Astrocyte of the cerebellum (primary cell): ENCODE measurements at regions not wholly inside any gene's neighbourhood (a gene's known extent, or its start where the extent isn't known, plus 50 kb on each side); places are given as distances from the start of the nearest gene placed in this dataset.

Source experiments
- DNase-seq: peaks from one replicate; pipeline ENCODE4 v3.0.0-alpha.2; 2011; ENCODE audit warnings: low read depth
- H3K4me3 ChIP-seq: 2 replicates; pipeline ENCODE4 v1.5.1; 2011; ENCODE audit warnings: mild to moderate bottlenecking, low read depth, low read length, moderate library complexity
- in situ Hi-C: cut with HindIII; loops from 2 replicates; pipeline ENCODE4 v1.10.0; 2017; ENCODE audit warnings: low sequenced_read_pairs
- TF ChIP-seq, protein P1 (sequence below): IDR thresholded peaks from 2 replicates; pipeline ENCODE4 v1.5.1; 2012; ENCODE audit warnings: low read length, low read depth, moderate library complexity, mild to moderate bottlenecking; ENCODE audit errors: missing control alignments

DNA sequence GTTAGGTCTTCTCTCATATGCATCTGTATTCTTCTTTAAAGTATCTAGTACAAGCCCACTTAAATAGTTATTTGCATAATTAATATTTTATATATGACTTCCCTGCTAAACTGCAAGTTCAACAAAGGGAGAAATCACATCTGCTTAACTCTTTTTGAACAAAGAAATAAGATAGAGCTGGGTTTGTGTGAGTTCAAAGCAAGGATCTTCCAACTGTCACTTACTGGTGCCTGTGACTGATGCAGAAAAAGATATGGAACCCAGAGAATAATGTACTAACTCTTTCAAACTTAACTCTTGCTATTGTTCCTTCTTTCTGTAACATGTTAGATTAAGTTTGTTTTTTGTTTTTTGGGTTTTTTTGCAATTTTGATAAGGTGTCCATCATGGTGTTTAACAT is 71.3 kb upstream of the SP4 start:
- in situ Hi-C loops, result no loop called here
- DNase-seq, result no peak
- TF ChIP-seq, protein P1, sequence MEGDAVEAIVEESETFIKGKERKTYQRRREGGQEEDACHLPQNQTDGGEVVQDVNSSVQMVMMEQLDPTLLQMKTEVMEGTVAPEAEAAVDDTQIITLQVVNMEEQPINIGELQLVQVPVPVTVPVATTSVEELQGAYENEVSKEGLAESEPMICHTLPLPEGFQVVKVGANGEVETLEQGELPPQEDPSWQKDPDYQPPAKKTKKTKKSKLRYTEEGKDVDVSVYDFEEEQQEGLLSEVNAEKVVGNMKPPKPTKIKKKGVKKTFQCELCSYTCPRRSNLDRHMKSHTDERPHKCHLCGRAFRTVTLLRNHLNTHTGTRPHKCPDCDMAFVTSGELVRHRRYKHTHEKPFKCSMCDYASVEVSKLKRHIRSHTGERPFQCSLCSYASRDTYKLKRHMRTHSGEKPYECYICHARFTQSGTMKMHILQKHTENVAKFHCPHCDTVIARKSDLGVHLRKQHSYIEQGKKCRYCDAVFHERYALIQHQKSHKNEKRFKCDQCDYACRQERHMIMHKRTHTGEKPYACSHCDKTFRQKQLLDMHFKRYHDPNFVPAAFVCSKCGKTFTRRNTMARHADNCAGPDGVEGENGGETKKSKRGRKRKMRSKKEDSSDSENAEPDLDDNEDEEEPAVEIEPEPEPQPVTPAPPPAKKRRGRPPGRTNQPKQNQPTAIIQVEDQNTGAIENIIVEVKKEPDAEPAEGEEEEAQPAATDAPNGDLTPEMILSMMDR, result no peak
- no peak overlapping the region for H3K4me3 ChIP-seq

DNA sequence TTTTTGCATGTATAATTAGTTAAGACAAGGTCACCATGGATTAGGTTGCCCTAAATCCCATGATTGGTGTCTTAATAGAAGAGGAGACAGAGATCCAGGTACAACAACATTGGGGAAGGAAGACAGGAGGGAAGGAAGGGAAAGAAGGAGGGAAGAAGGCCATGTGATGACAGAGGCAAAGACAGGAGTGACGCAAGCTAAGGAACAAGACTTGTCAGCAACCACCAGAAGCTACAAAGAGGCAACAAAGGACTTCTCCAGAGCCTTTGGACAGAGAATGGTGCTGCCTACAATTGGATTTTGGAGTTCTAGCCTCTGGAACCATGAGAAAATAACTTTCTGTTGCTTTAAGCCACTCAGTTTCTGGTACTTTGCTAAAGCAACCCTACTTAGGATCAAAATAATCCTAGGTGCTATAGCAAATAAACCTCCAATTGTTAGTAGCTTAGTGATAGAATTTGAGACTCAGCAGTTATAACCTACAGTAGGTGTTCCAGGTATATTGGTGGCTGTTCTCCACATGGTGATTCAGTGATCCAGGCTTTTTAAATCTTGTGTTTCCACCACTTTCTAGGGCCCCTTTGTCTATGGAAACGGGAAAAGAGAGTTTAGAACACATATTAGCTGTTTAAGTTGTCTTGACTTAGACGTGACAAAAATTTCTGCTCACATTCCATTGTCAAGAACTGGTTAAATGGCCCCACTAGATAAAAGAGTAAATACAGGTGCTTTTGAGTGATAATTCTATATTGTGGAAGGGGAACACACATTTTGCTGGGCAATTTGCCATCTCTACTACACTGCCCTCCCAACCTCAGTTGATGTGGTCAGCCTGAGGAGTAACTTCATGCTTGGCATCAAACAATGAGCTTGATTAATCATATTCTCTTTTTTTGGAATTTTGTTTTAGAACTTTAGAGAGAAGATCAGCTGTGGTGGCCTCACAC is 70.5 kb upstream of the SP4 start:
- in situ Hi-C loops, result no loop called here
- DNase-seq, result no peak

DNA sequence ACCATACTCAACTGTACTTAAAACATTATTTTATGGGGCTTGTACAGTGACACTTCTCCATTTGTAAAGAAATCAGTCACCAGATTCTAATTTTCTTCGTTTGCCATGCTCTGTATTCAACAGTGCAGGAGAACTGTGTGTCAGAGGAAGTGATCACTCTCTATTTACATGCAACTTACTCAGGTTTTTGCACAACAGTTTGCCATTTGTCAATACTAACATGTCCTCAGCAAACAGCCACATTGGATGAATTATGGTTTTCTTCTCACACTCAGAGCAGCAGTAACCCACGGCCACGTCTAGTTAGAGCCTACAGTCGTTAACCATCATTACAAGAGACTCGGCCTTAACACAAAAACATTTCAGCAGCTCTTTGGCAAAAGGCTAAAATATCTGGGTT is 69.2 kb upstream of the SP4 start:
- DNase-seq, result no peak
- H3K4me3 ChIP-seq, result no peak overlapping the region
- in situ Hi-C loops, result no loop called here
- TF ChIP-seq, protein P1, result no peak

More for the DNA sequence above, 70.5 kb upstream of the SP4 start:
- H3K4me3 ChIP-seq, result no peak overlapping the region
- TF ChIP-seq, protein P1, result no peak

DNA sequence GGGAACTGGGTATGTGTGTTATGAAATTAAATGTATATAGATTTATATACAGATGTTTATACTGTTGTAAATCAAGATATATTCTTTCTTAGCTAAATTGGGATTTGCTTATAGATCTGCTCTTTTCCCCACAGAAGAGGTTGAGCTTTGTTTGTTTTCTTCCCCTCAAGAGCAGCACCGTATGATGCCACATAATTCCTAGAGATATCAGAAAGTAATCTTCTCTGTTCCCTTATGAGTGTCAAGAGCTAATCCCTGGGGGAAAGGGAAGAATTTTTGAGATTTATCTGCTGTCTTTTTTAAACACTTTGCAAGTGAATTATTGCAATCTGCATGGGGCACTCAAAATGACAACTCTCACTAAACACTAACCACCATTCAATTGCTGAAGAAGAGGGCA is 68.7 kb upstream of the SP4 start:
- TF ChIP-seq, protein P1, result no peak
- in situ Hi-C loops, result no loop called here
- DNase-seq, result no peak
- no peak overlapping the region for H3K4me3 ChIP-seq

DNA sequence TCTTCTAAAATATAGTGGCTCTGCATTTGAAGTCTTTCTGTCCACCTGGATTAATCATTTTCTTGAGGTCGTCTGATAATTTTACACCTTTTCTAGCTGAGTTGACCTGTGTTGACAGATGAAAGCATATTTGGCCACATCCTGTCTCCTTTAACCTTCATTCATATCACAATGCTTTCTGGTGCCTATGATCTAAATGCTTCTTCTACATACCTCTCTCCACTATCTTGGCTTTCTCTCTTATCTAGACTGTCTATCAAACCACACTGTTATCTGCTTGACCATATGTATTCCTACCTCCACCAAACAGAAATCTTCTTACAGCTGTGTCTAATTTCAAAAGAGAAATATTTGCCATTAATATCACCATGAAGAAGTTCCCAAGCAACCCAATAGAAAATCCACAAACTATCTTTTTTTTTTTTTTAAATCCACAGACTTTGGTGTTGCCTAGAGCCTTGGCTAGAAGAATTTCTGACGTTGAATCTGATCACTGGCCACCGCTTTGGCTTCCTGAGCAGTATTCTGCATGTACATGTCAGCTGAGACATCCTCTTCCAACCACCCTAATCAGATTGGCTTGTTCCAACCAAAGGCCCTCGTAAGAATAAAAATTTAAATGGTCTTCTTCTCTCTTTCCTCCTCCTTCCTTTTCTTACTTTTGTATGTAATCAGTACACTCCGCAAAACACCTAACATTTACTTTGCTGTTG is 66.3 kb upstream of the SP4 start:
- TF ChIP-seq, protein P1, result no peak
- in situ Hi-C loops, result no loop called here
- DNase-seq, result no peak

DNA sequence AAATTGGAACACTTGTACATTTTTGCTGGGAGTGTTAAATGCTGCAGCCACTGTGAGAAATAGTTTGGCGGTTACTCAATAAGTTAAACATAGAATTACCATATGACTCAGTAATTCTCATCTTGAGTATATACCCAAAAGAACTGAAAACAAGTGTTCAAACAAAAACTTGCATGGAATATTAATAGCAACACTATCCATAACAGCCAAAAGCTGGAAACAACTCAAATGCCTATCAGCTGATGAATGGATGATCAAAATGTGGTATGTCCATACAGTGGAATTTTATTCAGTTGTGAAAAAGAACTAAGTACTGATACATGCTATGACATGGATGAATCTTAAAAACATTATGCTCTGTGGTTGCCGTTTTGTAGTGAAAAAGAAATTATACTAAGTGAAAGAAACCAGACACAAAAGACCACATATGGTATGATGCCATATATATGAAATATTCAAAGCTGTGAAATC is 63.0 kb upstream of the SP4 start:
- TF ChIP-seq, protein P1, result no peak
- in situ Hi-C loops, result no loop called here
- H3K4me3 ChIP-seq, result no peak overlapping the region
- DNase-seq, result no peak

More for the DNA sequence above, 66.3 kb upstream of the SP4 start:
- H3K4me3 ChIP-seq, result no peak overlapping the region
